Naive thymus-derived CD4-positive, alpha-beta T cell (primary cell): ENCODE measurements at regions not wholly inside any gene's neighbourhood (a gene's known extent, or its start where the extent isn't known, plus 50 kb on each side); places are given as distances from the start of the nearest gene placed in this dataset.

Experiments
- ATAC-seq: fragments of 150-1000 bp; cut with Tn5 transposase; 2 replicates; pipeline ENCODE4 v1.10.0; 2021; ENCODE audit warnings: mild to moderate bottlenecking, moderate library complexity
- CTCF ChIA-PET: fragments of 350-600 bp; sonication (Branson Sonifier 250); formaldehyde crosslinking; loops from one replicate; lab custom pipeline; 2021; ENCODE audit warnings: antibody characterized with exemption; lab: Charles Lee
- POLR2A ChIA-PET: fragments of 350-600 bp; sonication (Branson Sonifier 250); formaldehyde crosslinking; loops from one replicate; lab custom pipeline; 2021; ENCODE audit warnings: antibody characterized with exemption, inconsistent platforms; lab: Charles Lee
- DNase-seq, 9 donors: peaks; one replicate each; pipeline versions ENCODE4 v3.0.0 to v3.0.0-alpha.2; 2020 to 2022; ENCODE audit warnings: mixed read lengths in 1 of 9
- H3K27ac ChIP-seq: one replicate; pipeline ENCODE4 v1.7.0; 2013; ENCODE audit warnings: mild to moderate bottlenecking, low read depth, low read length, moderate library complexity
- H3K27me3 ChIP-seq, 2 donors: one replicate each; pipeline ENCODE4 v1.7.0; 2013; ENCODE audit warnings: low read length in 2 of 2, mild to moderate bottlenecking in 2 of 2, moderate library complexity in 2 of 2; ENCODE audit not compliant: control insufficient read depth in 2 of 2, insufficient read depth in 2 of 2
- H3K36me3 ChIP-seq, 3 experiments: 1 replicate in 2 of 3; 2 replicates in 1 of 3; pipeline ENCODE4 v1.7.0; 2013; ENCODE audit warnings: low read length in 3 of 3, mild to moderate bottlenecking in 3 of 3, moderate library complexity in 1 of 3; ENCODE audit not compliant: insufficient read depth in 3 of 3, control insufficient read depth in 2 of 3
- H3K4me1 ChIP-seq, 2 donors: one replicate each; pipeline ENCODE4 v1.7.0; 2013; ENCODE audit warnings: low read length in 2 of 2, mild to moderate bottlenecking in 2 of 2, moderate library complexity in 1 of 2; ENCODE audit not compliant: control insufficient read depth in 2 of 2, insufficient read depth in 2 of 2
- H3K4me3 ChIP-seq: 2 replicates; pipeline ENCODE4 v1.7.0; 2013; ENCODE audit warnings: mild to moderate bottlenecking, low read length
- H3K9me3 ChIP-seq, 3 experiments: 1 replicate in 2 of 3; 2 replicates in 1 of 3; pipeline ENCODE4 v1.7.0; 2013; ENCODE audit warnings: low read length in 3 of 3; ENCODE audit not compliant: control insufficient read depth in 2 of 3
- H3K27ac Mint-ChIP-seq, 9 donors: one replicate each; pipeline ENCODE4 v1.8.0; 2020 to 2022; ENCODE audit warnings: mixed read lengths in 9 of 9, mild to moderate bottlenecking in 8 of 9, moderate library complexity in 5 of 9, inconsistent platforms in 2 of 9
- H3K27me3 Mint-ChIP-seq, 5 donors: one replicate each; pipeline ENCODE4 v1.8.0; 2021 to 2022; ENCODE audit warnings: mixed read lengths in 5 of 5, mild to moderate bottlenecking in 1 of 5
- H3K36me3 Mint-ChIP-seq, 5 donors: one replicate each; pipeline ENCODE4 v1.8.0; 2020 to 2022; ENCODE audit warnings: mixed read lengths in 5 of 5, mild to moderate bottlenecking in 3 of 5, inconsistent platforms in 1 of 5
- H3K4me1 Mint-ChIP-seq, 7 donors: one replicate each; pipeline ENCODE4 v1.8.0; 2020 to 2022; ENCODE audit warnings: mixed read lengths in 7 of 7, mild to moderate bottlenecking in 3 of 7, inconsistent platforms in 1 of 7
- H3K4me3 Mint-ChIP-seq, 10 donors: one replicate each; pipeline ENCODE4 v1.8.0; 2020 to 2022; ENCODE audit warnings: mild to moderate bottlenecking in 10 of 10, mixed read lengths in 10 of 10, moderate library complexity in 6 of 10, inconsistent platforms in 2 of 10
- H3K9me3 Mint-ChIP-seq, 11 donors: one replicate each; pipeline ENCODE4 v1.8.0; 2020 to 2022; ENCODE audit warnings: mixed read lengths in 11 of 11, mild to moderate bottlenecking in 4 of 11, inconsistent platforms in 1 of 11, moderate library complexity in 1 of 11
- intact Hi-C, 2 donors: fragments of 100-400 bp; cut with micrococcal nuclease; formaldehyde crosslinking; loops; one replicate each; pipeline ENCODE4 v1.15.1; 2023

DNA sequence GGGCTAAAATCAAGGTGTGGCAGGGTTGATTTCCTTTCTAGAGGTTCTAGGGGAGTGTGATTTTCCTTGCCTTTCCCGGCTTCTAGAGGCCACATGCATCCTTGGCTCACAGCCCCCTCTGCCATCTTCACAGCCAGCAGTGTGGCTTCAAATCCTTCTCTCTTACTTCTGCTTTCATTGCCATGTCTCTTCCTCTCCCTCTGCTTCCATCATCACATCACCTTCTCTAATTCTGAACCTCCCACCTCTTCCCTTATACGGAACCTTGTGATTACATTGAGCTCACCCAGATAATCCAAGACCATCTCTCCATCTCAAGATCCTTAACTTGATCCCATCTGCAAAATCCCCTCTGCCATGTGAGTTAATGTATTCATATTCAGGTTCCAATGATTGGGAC, 56.2 kb upstream of the RMDN2 start:
- H3K27ac Mint-ChIP-seq: no peak overlapping the region
- H3K27me3 Mint-ChIP-seq: peaks cover 5 to 19% (median 13%) of the 10 kb centered on the region in 5 donors
- Histone ChIP-seq H3K27me3 (no peaks in the 10 kb centered on the region), H3K9me3 (no peaks in the 10 kb centered on the region), H3K27ac (no peak overlapping the region), H3K4me3 (no peak overlapping the region), H3K4me1 (no peaks in the 10 kb centered on the region), H3K36me3 (no peaks in the 10 kb centered on the region)
- POLR2A ChIA-PET: no interaction called here
- ATAC-seq (no peak), DNase-seq (no peak)
- H3K36me3 Mint-ChIP-seq: no peaks in the 10 kb centered on the region
- CTCF ChIA-PET: interaction anchor here (1.0 kb wide), 1 partner anchor 9 kb away, joined by 5 read pairs; no protein-coding TSS in a partner anchor
- intact Hi-C loops: no loop called here
- no peaks in the 10 kb centered on the region for H3K9me3 Mint-ChIP-seq
- no peak overlapping the region for H3K4me3 Mint-ChIP-seq
- peaks cover 0 to 26% (median 0%) of the 10 kb centered on the region in 7 donors for H3K4me1 Mint-ChIP-seq

DNA sequence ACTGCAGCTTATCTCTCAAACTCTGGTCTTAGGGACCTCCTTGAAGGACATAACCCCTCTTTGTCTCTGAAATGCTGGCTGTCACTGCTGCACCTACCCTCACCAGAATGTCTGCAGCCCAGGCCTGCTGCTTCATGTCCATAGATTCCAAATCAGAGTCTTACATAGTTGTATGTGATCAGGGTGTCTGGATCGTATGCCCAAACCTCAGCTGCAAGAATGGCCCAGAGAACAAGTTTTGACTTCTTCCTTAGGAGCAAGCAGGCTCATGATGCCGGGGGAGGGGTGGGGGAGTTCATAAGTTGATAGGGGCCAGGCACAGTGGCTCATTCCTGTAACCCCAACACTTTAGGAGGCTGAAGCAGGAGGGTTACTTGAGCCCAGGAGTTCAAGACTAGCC, 55.8 kb upstream of the RMDN2 start:
- CTCF ChIA-PET: interaction anchor here (1.0 to 1.4 kb wide), 2 partner anchors 8 to 11 kb away, joined by 3 to 5 read pairs; no protein-coding TSS in a partner anchor

DNA sequence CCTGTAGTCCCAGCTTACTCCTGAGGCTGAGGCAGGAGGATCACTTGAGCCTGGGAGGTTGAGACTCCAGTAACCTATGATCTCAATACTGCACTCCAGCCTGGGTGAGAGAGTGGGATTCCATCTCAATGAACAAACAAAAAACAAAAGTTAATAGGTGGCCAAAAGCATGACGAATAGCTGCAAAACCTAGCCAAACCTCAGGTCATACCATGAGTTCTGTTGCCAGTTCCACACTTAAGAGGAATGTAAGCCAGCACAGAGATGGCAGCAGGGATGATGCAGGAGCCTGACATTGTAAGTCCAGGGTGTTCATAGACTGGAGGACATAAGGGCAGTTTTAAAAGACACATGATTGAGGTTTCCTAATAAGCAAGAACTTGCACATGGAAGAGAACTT, 55.3 kb upstream of the RMDN2 start:
- Histone ChIP-seq H3K36me3 (no peaks in the 10 kb centered on the region), H3K9me3 (no peaks in the 10 kb centered on the region), H3K27ac (no peak overlapping the region), H3K27me3 (no peaks in the 10 kb centered on the region), H3K4me1 (no peaks in the 10 kb centered on the region), H3K4me3 (no peak overlapping the region)
- POLR2A ChIA-PET: no interaction called here
- DNase-seq (no peak), ATAC-seq (no peak)
- Mint-ChIP-seq H3K4me1 (peaks cover 0 to 26% (median 0%) of the 10 kb centered on the region in 7 donors), H3K27me3 (peaks cover 5 to 17% (median 11%) of the 10 kb centered on the region in 5 donors), H3K27ac (no peak overlapping the region), H3K4me3 (no peak overlapping the region), H3K36me3 (no peaks in the 10 kb centered on the region), H3K9me3 (no peaks in the 10 kb centered on the region)
- intact Hi-C loops: no loop called here
- CTCF ChIA-PET: interaction anchor here (1.0 to 1.4 kb wide), 2 partner anchors 8 to 11 kb away, joined by 3 to 5 read pairs; no protein-coding TSS in a partner anchor

More for the DNA sequence above, 55.8 kb upstream of the RMDN2 start:
- H3K27me3 ChIP-seq: no peaks in the 10 kb centered on the region
- H3K9me3 ChIP-seq: no peaks in the 10 kb centered on the region
- intact Hi-C loops: no loop called here
- H3K4me1 Mint-ChIP-seq: peaks cover 0 to 26% (median 0%) of the 10 kb centered on the region in 7 donors
- ATAC-seq: no peak
- no peak for DNase-seq
- no peak overlapping the region for H3K27ac ChIP-seq
- no peak overlapping the region for H3K4me3 Mint-ChIP-seq
- no peaks in the 10 kb centered on the region for H3K36me3 ChIP-seq
- no peak overlapping the region for H3K4me3 ChIP-seq
- no peaks in the 10 kb centered on the region for H3K9me3 Mint-ChIP-seq
- H3K27me3 Mint-ChIP-seq: peaks cover 5 to 18% (median 10%) of the 10 kb centered on the region in 5 donors
- POLR2A ChIA-PET: no interaction called here
- no peak overlapping the region for H3K27ac Mint-ChIP-seq
- no peaks in the 10 kb centered on the region for H3K36me3 Mint-ChIP-seq
- no peaks in the 10 kb centered on the region for H3K4me1 ChIP-seq

DNA sequence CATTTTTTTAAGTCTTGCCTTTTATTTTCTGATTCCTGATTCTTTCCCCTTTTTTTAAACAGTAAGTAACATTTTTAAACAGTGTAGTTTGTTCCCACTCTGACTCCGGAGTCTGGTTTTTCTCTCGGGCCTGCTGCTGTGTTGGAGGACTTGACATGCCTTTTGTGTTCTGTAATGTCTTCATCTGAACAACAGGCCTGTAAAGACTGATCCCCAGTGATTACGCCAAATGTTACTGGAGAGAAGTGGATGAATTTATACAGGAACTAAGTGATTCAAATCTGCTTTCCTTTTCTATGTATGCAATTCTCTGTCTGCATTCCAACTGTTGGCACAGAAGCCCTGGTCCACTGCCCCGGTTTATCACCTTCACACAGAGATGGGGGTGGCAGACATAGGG, 54.3 kb upstream of the RMDN2 start:
- ATAC-seq (no peak), DNase-seq (no peak)
- no peaks in the 10 kb centered on the region for H3K36me3 ChIP-seq
- H3K4me3 ChIP-seq: no peak overlapping the region
- ChIA-PET CTCF (no interaction called here), POLR2A (no interaction called here)
- H3K27ac Mint-ChIP-seq: no peak overlapping the region
- no peaks in the 10 kb centered on the region for H3K4me1 ChIP-seq
- intact Hi-C loops: no loop called here
- no peaks in the 10 kb centered on the region for H3K27me3 ChIP-seq
- peaks cover 0 to 26% (median 0%) of the 10 kb centered on the region in 7 donors for H3K4me1 Mint-ChIP-seq
- H3K36me3 Mint-ChIP-seq: no peaks in the 10 kb centered on the region
- H3K9me3 Mint-ChIP-seq: no peaks in the 10 kb centered on the region
- H3K27ac ChIP-seq: no peak overlapping the region
- no peaks in the 10 kb centered on the region for H3K9me3 ChIP-seq
- H3K4me3 Mint-ChIP-seq: no peak overlapping the region
- H3K27me3 Mint-ChIP-seq: peaks cover 3 to 18% (median 8%) of the 10 kb centered on the region in 5 donors

DNA sequence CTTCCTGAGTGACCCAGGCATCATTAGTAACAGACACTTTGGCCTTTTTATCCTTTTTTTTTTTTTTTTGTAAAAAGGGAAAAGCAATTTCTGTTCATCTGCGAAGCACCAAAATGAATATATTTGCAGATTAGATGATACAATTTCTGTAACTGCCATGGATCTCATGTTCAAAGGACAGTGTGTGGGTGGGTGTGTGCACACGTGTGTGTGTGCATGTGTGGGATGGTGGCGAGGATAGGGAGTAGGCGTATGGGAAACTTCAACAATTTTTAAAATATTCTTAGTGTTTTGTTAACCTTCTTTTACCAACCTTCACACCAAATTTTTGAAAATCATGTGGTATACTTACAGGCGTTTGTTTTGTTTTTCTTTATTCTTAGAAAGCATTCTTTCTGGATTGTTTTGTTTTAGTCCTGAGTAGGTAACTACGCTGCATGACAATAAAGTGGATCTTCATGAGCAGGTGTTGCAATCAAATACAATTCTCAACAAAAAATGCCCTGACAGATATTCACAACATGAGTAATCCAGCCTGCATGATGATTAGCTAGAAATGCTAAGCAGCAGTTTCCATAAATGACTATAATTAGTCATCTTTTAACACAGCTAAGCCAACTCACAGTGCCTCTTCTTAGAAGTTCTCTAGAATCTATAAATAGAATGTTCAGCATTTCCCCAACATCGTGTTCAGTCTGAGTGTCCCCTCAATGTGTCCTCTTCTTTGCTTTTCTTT, 53.5 kb upstream of the RMDN2 start:
- Mint-ChIP-seq H3K4me1 (peaks cover 0 to 26% (median 0%) of the 10 kb centered on the region in 7 donors), H3K27ac (peak overlapping the region in 1 of 9 donors; percentile 77), H3K36me3 (no peaks in the 10 kb centered on the region), H3K9me3 (no peaks in the 10 kb centered on the region), H3K4me3 (peak overlapping the region in 1 of 10 donors; percentile 65), H3K27me3 (peaks cover 1 to 12% (median 3%) of the 10 kb centered on the region in 5 donors)
- POLR2A ChIA-PET: no interaction called here
- CTCF ChIA-PET: no interaction called here
- intact Hi-C loops: no loop called here
- DNase-seq: no peak
- no peaks in the 10 kb centered on the region for H3K4me1 ChIP-seq
- ATAC-seq: peak; percentile 61
- no peak overlapping the region for H3K4me3 ChIP-seq
- no peak overlapping the region for H3K27ac ChIP-seq
- no peaks in the 10 kb centered on the region for H3K36me3 ChIP-seq
- H3K9me3 ChIP-seq: no peaks in the 10 kb centered on the region
- H3K27me3 ChIP-seq: no peaks in the 10 kb centered on the region

DNA sequence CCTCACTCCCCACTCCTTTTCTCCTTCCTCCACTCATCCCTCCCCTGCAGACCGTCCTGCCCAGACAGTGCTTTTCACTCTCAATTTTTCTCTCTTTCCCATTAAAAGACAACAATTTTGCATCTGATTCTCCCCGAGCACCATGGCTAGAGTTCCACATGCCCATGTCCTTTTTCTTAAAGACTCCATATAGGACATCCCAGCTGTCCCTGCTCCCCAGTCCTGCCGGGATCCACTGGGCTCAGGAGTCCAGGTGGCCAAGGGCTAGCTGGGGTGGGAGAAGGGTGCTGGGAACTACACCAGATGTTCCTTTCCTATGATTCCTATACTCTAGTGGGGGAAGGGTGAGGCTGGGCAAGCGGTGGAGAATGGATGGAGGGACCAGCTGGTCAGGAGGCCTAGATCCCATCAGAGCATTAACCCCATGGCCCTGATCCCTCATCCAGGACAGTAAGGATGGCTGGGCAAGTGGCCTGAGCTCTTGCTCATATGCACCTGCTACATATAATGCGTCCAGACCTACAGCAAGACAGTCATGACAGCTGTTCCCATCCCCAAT, 52.8 kb upstream of the RMDN2 start:
- no peaks in the 10 kb centered on the region for H3K9me3 ChIP-seq
- no peaks in the 10 kb centered on the region for H3K36me3 ChIP-seq
- POLR2A ChIA-PET: no interaction called here

More for the DNA sequence above, 52.8 kb upstream of the RMDN2 start:
- CTCF ChIA-PET: no interaction called here
- intact Hi-C loops: no loop called here
- H3K27me3 Mint-ChIP-seq: peaks cover 0 to 11% (median 3%) of the 10 kb centered on the region in 5 donors
- H3K27ac Mint-ChIP-seq: peak overlapping the region in 1 of 9 donors; percentile 77
- DNase-seq: no peak
- peak overlapping the region in 1 of 10 donors; percentile 65 for H3K4me3 Mint-ChIP-seq
- no peaks in the 10 kb centered on the region for H3K4me1 ChIP-seq
- H3K27ac ChIP-seq: no peak overlapping the region
- H3K27me3 ChIP-seq: no peaks in the 10 kb centered on the region
- H3K4me1 Mint-ChIP-seq: peaks cover 0 to 26% (median 0%) of the 10 kb centered on the region in 7 donors
- no peaks in the 10 kb centered on the region for H3K36me3 Mint-ChIP-seq
- ATAC-seq: no peak
- H3K9me3 Mint-ChIP-seq: no peaks in the 10 kb centered on the region
- H3K4me3 ChIP-seq: no peak overlapping the region
